OCI-LY3 (cell line): ENCODE measurements at regions not wholly inside any gene's neighbourhood (a gene's known extent, or its start where the extent isn't known, plus 50 kb on each side); places are given as distances from the start of the nearest gene placed in this dataset.

Source experiments
- CTCF ChIP-seq: fragments of 200-600, 300-600 bp; sonication (generic); IDR thresholded peaks from 2 replicates; pipeline ENCODE4 v1.5.1; 2014; ENCODE audit warnings: antibody characterized with exemption, low read length, low read depth
- EZH2phosphoT487 ChIP-seq: fragments of 200-600 bp; shearing (Covaris generic); IDR thresholded peaks from 2 replicates; pipeline ENCODE4 v1.6.1; 2018; ENCODE audit warnings: antibody characterized with exemption, mixed run types, low read depth

- no peak for TF ChIP-seq CTCF
- TF ChIP-seq EZH2phosphoT487, result no peak
Measured at GRCh38 chr22:48949375-48950149, 878.1 kb downstream of the BRD1 start.
